ENCODE measurements at regions not wholly inside any gene's neighbourhood (a gene's known extent, or its start where the extent isn't known, plus 50 kb on each side); places are given as distances from the start of the nearest gene placed in this dataset.

DNA sequence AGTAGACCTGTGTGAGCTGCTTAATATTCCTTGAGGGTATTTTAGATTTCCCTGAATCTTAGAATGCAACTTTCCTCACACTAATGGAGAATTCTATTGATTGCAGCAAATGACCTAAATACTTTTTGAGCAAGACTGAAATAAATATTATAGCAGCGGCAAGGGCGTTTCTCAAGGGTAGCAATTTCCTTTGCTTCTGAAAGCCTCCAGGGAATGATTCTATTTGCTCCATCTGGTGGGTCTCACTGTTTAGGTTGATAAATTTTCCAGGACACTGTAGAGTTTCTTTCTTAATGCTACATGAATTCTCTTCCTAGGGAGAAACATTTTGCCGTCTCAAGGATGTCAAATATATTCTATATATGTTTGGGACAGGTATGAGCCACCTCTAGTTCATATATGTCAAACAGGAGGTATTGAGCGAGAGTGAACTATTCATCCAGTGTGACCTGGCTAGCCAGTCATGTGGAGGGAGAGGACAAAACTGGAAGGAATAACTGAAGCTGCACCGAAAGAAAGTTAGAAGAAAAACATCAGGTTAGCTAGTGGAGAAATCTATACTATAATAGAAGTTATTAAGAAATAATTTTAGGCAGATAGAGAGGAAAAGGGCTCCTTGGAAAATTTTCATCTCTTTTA is 57.9 kb upstream of the FZD8 start:
- in situ Hi-C loops (cut with HindIII; ENCODE audit: low pct_unique_long_range_greater_than_20kb, low sequenced_read_pairs) = no loop called here
- DNase-seq (ENCODE audit: low read depth, low spot score) = no peak

DNA sequence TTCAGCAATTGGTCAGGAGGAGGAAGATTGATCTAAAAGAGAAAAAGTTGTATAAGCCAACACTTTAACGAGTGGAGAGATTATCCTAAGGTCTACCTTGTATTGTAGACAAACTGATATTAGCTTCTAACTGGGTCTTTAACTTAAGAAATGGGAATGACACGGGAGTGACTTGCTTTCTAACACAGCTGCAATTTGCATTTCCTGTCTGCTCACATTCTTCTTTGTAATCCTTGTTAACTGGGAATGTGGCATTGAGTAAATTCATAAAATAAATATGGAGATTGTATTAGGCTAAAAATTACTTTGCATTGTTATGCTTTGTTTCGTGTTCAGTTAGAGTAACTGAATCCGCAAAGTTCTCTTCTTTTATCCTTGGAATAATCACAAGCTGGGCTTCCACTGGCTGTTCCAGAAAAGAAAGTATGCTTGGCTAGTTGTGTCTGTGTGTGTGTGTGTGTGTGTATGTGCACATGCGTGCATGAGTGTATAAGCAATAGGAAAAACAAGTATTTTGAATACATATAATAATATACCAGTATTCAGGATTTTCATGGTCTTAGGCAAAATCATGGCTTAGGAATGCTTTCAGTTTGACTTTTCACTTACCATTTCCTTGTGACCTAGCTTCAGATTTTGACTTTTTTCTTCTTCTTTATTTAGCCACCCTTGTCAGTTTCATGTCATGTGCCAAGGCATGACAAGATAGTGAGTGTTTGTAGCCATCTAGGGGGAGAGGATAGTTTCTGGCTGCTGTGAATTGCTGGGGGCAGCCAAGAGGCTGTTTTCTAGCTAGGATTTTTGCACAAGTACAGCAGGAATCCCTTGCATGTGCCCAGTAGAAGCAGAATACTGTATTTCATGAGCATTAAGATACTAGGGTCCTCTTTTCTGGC is 54.5 kb upstream of the FZD8 start:
- DNase-seq (ENCODE audit: low read depth, low spot score) = no peak
- in situ Hi-C loops (cut with HindIII; ENCODE audit: low pct_unique_long_range_greater_than_20kb, low sequenced_read_pairs) = no loop called here

DNA sequence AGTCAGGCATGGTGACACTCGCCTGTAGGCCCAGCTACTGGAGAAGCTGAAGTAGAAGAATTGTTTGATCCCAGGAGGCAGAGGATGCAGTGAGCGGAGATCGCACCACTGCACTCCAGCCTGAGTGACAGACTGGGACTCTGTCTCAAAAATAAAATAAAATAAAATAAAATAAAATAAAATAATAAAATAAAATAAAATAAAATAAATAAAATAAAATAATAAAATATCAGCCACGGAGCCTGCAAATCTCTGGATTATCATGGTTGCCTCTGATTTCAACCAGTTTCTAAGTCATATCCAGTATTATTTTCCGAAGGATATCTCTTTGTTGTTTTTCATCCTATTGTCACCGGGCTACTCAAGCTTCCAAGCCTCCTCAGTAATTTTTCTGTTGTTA is 51.7 kb upstream of the FZD8 start:
- no peak for DNase-seq (ENCODE audit: low read depth, low spot score)
- in situ Hi-C loops (cut with HindIII; ENCODE audit: low pct_unique_long_range_greater_than_20kb, low sequenced_read_pairs) = no loop called here

Small RNAs in the stretch of these regions (small RNA-seq; reads per million reads assigned to genes)
- gene RF00019 (0 reads per million in 2 experiments), gene RF00561 (0 reads per million in 2 experiments)
